GM19025 (cell line): ENCODE measurements at regions not wholly inside any gene's neighbourhood (a gene's known extent, or its start where the extent isn't known, plus 50 kb on each side); places are given as distances from the start of the nearest gene placed in this dataset.

Source experiments
- ATAC-seq: cut with Tn5 transposase; IDR thresholded peaks from one replicate; pipeline ENCODE4 v1.9.1; 2021; ENCODE audit warnings: mild to moderate bottlenecking, low read depth, moderate library complexity; ENCODE audit not compliant: unreplicated experiment

DNA sequence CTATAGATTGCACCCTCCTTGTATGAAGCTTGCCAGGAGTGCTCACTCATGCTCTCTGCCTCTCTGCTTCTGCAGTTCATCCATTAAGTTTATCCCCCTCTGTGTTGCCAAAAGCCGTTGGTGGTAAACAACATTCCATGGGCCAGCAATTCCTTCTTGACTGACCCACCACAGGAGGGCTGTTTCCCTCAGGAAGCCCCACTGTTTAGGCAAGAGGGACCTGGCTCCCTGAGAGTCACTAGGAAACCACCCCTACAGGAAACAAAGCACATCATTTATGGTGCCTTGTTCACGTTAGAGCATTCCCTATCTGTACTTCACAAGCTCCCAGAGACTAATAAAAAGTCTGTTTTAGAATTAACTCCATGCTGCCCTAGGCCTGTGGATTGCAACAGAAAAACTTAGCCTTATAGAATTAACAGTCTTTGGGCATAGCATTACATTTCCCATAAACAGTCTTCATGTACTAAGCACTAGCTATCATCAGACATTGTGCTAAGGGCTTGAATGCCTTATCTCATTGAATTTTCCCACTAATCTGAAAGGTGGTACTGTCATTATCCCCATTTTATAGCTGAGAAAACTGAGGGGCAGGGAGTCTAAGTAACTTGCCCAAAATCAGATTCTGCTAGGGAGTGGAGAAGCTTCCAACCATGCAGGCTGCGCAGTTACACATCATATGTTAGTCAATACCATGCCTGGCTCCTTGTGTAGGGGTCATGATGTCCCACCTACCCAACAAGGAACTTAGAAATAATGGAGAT, 149.9 kb downstream of the SHQ1 start:
- no peak for ATAC-seq

DNA sequence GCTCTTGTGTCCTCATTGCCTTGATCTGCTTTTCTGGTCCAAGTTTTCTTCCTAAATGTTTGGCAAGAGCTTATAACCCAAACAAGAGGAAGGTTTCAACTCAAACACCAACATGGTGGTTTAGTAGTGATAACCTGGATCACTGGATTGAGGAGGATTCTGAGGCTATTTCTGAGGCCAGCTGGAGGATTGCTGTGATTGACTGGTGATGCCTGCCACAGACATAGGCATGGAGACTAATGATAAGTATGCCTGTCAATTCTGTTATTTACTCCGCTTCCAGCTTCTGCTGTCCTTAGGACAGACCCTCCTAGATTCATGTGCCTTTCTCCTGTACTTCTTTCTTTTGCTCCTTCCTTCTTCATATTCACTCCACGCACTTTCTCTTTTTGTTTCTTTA, 150.5 kb downstream of the SHQ1 start:
- ATAC-seq = no peak

- no peak for ATAC-seq
Measured at GRCh38 chr3:72696815-72697214, 151.4 kb downstream of the SHQ1 start.

DNA sequence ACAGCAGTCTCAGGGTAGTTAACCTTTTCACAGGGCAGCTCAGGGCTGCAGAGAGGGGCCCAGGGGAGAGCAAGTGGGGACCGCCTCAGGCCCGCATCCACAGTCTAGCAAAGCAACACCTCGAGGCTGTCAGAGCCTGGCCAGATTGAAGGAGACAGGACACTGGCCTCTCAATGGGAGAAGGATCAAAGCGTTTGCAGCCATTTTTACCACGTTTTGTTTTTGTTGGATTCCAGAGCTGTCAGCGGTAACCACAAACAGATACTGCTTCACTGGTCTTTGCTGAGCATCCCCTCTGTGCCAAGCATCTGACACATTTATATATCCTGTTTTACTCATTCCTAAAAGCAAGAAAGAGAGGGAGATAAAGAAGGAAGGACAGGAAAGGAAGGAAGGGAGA, 153.8 kb downstream of the SHQ1 start:
- ATAC-seq = no peak

- ATAC-seq = no peak
Measured at GRCh38 chr3:72692990-72693389, 155.3 kb downstream of the SHQ1 start.

- ATAC-seq = no peak
Measured at GRCh38 chr3:72690629-72691028, 157.6 kb downstream of the SHQ1 start.

- peak; percentile 54 for ATAC-seq
Measured at GRCh38 chr3:72682936-72683452, 165.3 kb downstream of the SHQ1 start.

DNA sequence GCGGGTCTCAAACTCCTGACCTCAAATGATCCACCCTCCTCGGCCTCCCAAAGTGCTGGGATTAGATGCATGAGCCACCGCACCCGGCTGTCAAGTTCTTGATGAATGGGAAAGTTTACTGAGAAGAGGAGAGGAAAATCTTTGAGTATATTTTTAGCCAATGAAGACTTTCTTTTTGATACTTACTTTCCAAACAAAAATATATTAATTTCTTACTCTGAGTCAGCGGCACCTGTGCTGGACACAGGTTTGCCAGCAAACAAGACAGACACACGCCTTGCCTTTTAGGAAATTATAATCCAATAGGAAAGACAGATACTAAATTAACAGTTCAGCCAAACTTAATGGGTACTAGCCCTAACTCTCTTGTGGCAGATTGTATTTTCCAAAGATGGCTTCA, 166.6 kb downstream of the SHQ1 start:
- ATAC-seq = no peak

DNA sequence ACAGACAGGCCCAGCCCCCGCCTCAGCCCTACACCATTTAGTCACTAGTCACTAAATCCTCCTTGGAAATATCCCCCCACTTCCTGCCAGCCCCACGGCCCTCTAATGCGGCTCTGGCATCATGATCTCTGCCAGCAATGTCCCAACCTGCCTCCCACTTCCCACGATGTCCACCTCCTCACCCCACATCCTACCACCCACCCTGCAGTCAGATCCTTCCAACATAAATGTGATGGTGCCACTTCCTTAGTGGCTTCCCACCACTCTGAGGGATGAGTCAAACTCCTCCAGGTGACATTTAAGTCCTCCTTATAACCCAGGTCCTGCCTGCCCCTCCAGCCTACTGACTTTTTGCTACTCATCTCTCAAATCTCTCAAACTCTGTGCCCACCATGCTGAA, 167.5 kb downstream of the SHQ1 start:
- ATAC-seq = no peak

DNA sequence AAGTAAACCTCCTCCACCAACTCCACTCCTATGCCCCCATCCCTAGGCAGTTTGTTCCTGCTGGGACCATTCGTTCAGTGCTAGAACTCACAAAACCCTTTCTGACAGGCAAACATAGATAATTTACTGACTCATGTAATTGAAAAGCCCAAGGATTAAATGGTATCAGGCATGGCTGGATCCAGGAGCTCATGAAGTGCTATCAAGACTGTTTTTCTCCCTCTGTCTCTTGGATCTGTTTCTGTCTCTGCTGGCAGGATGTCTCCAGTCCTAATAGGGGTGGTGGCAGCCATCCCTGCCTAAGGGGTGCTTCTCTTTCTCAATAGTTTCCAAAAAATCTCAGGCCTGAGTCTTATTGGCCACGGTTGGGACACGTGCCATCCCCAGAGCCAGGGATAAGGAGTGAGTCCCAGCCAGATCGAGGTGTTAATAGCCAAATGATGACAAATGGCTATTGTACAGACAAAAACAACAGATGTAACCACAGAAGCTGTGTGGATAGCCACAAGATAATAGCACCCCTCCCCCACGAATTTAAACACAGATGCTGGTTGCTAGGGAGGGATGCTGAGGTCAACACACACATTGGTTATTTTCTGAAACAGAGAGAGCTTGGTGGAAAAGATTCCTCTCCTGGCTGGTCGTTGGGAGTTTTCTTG, 168.6 kb downstream of the SHQ1 start:
- no peak for ATAC-seq

DNA sequence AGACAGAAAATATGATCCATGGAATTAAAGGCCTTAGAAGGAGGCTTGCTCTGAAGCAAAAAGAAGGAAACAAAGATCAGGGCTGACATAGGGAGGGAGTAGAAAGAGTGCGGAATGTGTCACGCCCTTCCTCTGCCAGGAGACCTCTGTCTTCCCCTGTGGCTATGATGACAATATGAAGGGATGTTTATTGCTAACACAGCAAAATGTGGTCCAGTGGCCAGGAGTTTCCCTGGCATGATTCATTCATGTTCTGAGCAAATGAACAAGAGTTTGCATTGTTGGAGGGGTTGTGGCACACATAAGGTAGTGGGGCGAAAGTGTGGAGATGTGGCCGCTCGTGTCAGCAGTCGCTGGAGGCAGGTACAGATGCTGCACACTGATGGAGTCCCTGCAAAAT, 169.4 kb downstream of the SHQ1 start:
- no peak for ATAC-seq

GRCh38 chr3:72678380-72678779, 169.9 kb downstream of the SHQ1 start:
- no peak for ATAC-seq

- no peak for ATAC-seq
Measured at GRCh38 chr3:72675243-72675642, 173.0 kb downstream of the SHQ1 start.

- ATAC-seq = no peak
Measured at GRCh38 chr3:72673011-72673771, 175.1 kb downstream of the SHQ1 start.

- no peak for ATAC-seq
Measured at GRCh38 chr3:72669224-72669623, 179.0 kb downstream of the SHQ1 start.

- ATAC-seq = no peak
Measured at GRCh38 chr3:72666447-72666755, 181.8 kb downstream of the SHQ1 start.

GRCh38 chr3:72665701-72666446, 182.4 kb downstream of the SHQ1 start:
- no peak for ATAC-seq

- ATAC-seq = no peak
Measured at GRCh38 chr3:72665103-72665502, 183.1 kb downstream of the SHQ1 start.

GRCh38 chr3:72664184-72664975, 183.9 kb downstream of the SHQ1 start:
- no peak for ATAC-seq

DNA sequence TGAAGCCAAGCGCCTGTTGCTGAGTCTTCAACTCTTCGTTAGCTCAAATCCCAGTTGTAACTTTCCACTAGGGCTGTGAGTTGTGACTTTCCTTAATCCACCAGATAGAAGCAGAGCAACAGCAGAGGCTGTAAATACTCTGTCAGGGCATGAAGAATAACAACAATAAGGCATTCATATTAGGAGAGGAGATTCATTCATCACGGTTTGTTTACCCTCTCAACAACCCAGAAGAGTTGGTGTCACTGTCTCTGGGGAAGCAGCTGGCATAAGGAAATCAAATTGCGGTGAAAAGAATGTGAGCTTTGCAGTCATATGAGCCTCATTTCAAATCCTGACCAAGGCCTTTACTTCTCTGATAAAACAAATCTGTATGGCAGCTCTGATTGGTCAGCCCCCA, 184.8 kb downstream of the SHQ1 start:
- ATAC-seq = no peak
